WTC11 (cell line): ENCODE measurements at regions not wholly inside any gene's neighbourhood (a gene's known extent, or its start where the extent isn't known, plus 50 kb on each side); places are given as distances from the start of the nearest gene placed in this dataset.

Source experiments
- ATAC-seq: fragments of 200-7000 bp; cut with Tn5 transposase; 2 replicates; pipeline ENCODE4 v1.10.0; 2021; ENCODE audit warnings: mild to moderate bottlenecking, moderate library complexity
- CTCF ChIA-PET: fragments of 300-600 bp; sonication (Branson Sonifier 250); formaldehyde crosslinking; loops from one replicate; lab custom pipeline; 2021; ENCODE audit warnings: antibody characterized with exemption; lab: Charles Lee
- POLR2A ChIA-PET: fragments of 350-600 bp; sonication (Branson Sonifier 250); formaldehyde crosslinking; loops from one replicate; lab custom pipeline; 2021; ENCODE audit warnings: antibody characterized with exemption; lab: Charles Lee
- DNase-seq: peaks from one replicate; pipeline ENCODE4 v3.0.0; 2021; ENCODE audit warnings: low spot score
- H3K27ac Mint-ChIP-seq: 2 replicates; pipeline ENCODE4 v1.8.0; 2021; ENCODE audit warnings: mixed read lengths
- H3K27me3 Mint-ChIP-seq: 2 replicates; pipeline ENCODE4 v1.8.0; 2021; ENCODE audit warnings: low read depth, mild to moderate bottlenecking, moderate library complexity, mixed read lengths
- H3K36me3 Mint-ChIP-seq: 2 replicates; pipeline ENCODE4 v1.8.0; 2021; ENCODE audit warnings: mixed read lengths
- H3K4me1 Mint-ChIP-seq: 2 replicates; pipeline ENCODE4 v1.8.0; 2022; ENCODE audit warnings: mixed read lengths
- H3K4me3 Mint-ChIP-seq: 2 replicates; pipeline ENCODE4 v1.8.0; 2021; ENCODE audit warnings: mild to moderate bottlenecking, moderate library complexity, mixed read lengths
- H3K9me3 Mint-ChIP-seq: 2 replicates; pipeline ENCODE4 v1.8.0; 2021; ENCODE audit warnings: mixed read lengths
- AR ChIP-seq: fragments of 250-450 bp; sonication (Bioruptor Pico); IDR thresholded peaks from 2 replicates; pipeline ENCODE4 v1.9.0; 2021; ENCODE audit warnings: mild to moderate bottlenecking
- ATF1 ChIP-seq: sonication (generic); formaldehyde crosslinking; IDR thresholded peaks from 2 replicates; pipeline ENCODE4 v1.8.1; 2023; ENCODE audit warnings: mild to moderate bottlenecking, moderate library complexity, missing genetic modification reagents
- EMX1 ChIP-seq: fragments of 250-450 bp; sonication (Bioruptor Pico); IDR thresholded peaks from 2 replicates; pipeline ENCODE4 v1.8.0; 2021; ENCODE audit warnings: mild to moderate bottlenecking
- ETV6 ChIP-seq: sonication (generic); formaldehyde crosslinking; IDR thresholded peaks from 2 replicates; pipeline ENCODE4 v1.8.1; 2022; ENCODE audit warnings: mild to moderate bottlenecking, missing genetic modification reagents
- FOXP4 ChIP-seq: sonication (generic); formaldehyde crosslinking; IDR thresholded peaks from 2 replicates; pipeline ENCODE4 v1.8.0; 2022; ENCODE audit warnings: mild to moderate bottlenecking, missing genetic modification reagents
- GABPB1 ChIP-seq: sonication (generic); formaldehyde crosslinking; IDR thresholded peaks from 2 replicates; pipeline ENCODE4 v1.8.1; 2023; ENCODE audit warnings: mild to moderate bottlenecking, missing genetic modification reagents
- GTF2I ChIP-seq: fragments of 250-450 bp; sonication (Bioruptor Pico); conservative IDR thresholded peaks from 2 replicates; pipeline ENCODE4 v1.4.0; 2021; ENCODE audit warnings: mild to moderate bottlenecking
- HMGA2 ChIP-seq: fragments of 250-450 bp; sonication (Bioruptor Pico); IDR thresholded peaks from 2 replicates; pipeline ENCODE4 v1.4.0; 2021; ENCODE audit warnings: mild to moderate bottlenecking, moderate library complexity
- JAZF1 ChIP-seq: fragments of 250-450 bp; sonication (Bioruptor Pico); IDR thresholded peaks from 2 replicates; pipeline ENCODE4 v1.9.0; 2021; ENCODE audit warnings: moderate library complexity, mild to moderate bottlenecking, inconsistent platforms
- MXD4 ChIP-seq: fragments of 250-450 bp; sonication (Bioruptor Pico); IDR thresholded peaks from 2 replicates; pipeline ENCODE4 v1.8.0; 2021; ENCODE audit warnings: mild to moderate bottlenecking, moderate library complexity, borderline replicate concordance
- NFE2L1 ChIP-seq: sonication (generic); formaldehyde crosslinking; IDR thresholded peaks from 2 replicates; pipeline ENCODE4 v1.8.1; 2023; ENCODE audit warnings: missing genetic modification reagents
- NR1H2 ChIP-seq: sonication (generic); formaldehyde crosslinking; IDR thresholded peaks from 2 replicates; pipeline ENCODE4 v1.9.0; 2021; ENCODE audit warnings: mild to moderate bottlenecking, moderate library complexity, missing genetic modification reagents
- PRRX2 ChIP-seq: fragments of 250-450 bp; sonication (Bioruptor Pico); IDR thresholded peaks from 2 replicates; pipeline ENCODE4 v1.8.0; 2021; ENCODE audit warnings: mild to moderate bottlenecking
- TCF7 ChIP-seq: sonication (generic); formaldehyde crosslinking; IDR thresholded peaks from 2 replicates; pipeline ENCODE4 v1.8.0; 2022; ENCODE audit warnings: mild to moderate bottlenecking, low read depth, missing genetic modification reagents, moderate library complexity
- TP53 ChIP-seq: sonication (generic); formaldehyde crosslinking; IDR thresholded peaks from 2 replicates; pipeline ENCODE4 v1.8.1; 2023; ENCODE audit warnings: mild to moderate bottlenecking, missing genetic modification reagents
- USF2 ChIP-seq: sonication (generic); formaldehyde crosslinking; IDR thresholded peaks from 2 replicates; pipeline ENCODE4 v1.8.1; 2023; ENCODE audit warnings: mild to moderate bottlenecking, missing genetic modification reagents, moderate library complexity
- ZNF317 ChIP-seq: sonication (generic); formaldehyde crosslinking; IDR thresholded peaks from 2 replicates; pipeline ENCODE4 v1.8.1; 2023; ENCODE audit warnings: low read depth, mild to moderate bottlenecking, moderate library complexity, missing genetic modification reagents, borderline replicate concordance
- ZNF423 ChIP-seq: fragments of 250-450 bp; sonication (Bioruptor Pico); IDR thresholded peaks from 2 replicates; pipeline ENCODE4 v2.1.2; 2022; ENCODE audit warnings: mild to moderate bottlenecking, moderate library complexity
- TF ChIP-seq, protein P1 (sequence below): sonication (generic); formaldehyde crosslinking; IDR thresholded peaks from 2 replicates; pipeline ENCODE4 v1.8.0; 2022; ENCODE audit warnings: mild to moderate bottlenecking, missing genetic modification reagents
- TF ChIP-seq, protein P2 (sequence below): sonication (generic); formaldehyde crosslinking; IDR thresholded peaks from 2 replicates; pipeline ENCODE4 v1.8.1; 2023; ENCODE audit warnings: mild to moderate bottlenecking, moderate library complexity, missing genetic modification reagents
- TF ChIP-seq, protein P3 (sequence below): sonication (generic); formaldehyde crosslinking; conservative IDR thresholded peaks from 2 replicates; pipeline ENCODE4 v1.8.1; 2022; ENCODE audit warnings: mild to moderate bottlenecking, missing genetic modification reagents
- TF ChIP-seq, protein P4 (sequence below): sonication (generic); formaldehyde crosslinking; conservative IDR thresholded peaks from 2 replicates; pipeline ENCODE4 v1.8.1; 2023; ENCODE audit warnings: mild to moderate bottlenecking, low read depth, missing genetic modification reagents, moderate library complexity
- TF ChIP-seq, protein P5 (sequence below): sonication (generic); formaldehyde crosslinking; IDR thresholded peaks from 2 replicates; pipeline ENCODE4 v1.8.1; 2022; ENCODE audit warnings: missing genetic modification reagents, borderline replicate concordance

GRCh38 chr10:78820007-78820362, 248.8 kb upstream of the ZMIZ1 start:
- TF ChIP-seq TCF7 (no peak), EMX1 (no peak), USF2 (CRISPR knock-in tag) (no peak), TP53 (CRISPR knock-in tag) (no peak), NFE2L1 (CRISPR knock-in tag) (no peak), NR1H2 (CRISPR knock-in tag) (no peak), ZNF423 (CRISPR knock-in tag) (no peak), GABPB1 (CRISPR knock-in tag) (no peak), JAZF1 (no peak), MXD4 (CRISPR knock-in tag) (no peak), ATF1 (CRISPR knock-in tag) (no peak), AR (no peak)
- TF ChIP-seq, protein P1, sequence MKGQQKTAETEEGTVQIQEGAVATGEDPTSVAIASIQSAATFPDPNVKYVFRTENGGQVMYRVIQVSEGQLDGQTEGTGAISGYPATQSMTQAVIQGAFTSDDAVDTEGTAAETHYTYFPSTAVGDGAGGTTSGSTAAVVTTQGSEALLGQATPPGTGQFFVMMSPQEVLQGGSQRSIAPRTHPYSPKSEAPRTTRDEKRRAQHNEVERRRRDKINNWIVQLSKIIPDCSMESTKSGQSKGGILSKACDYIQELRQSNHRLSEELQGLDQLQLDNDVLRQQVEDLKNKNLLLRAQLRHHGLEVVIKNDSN (CRISPR knock-in tag) = no peak
- TF ChIP-seq, protein P2, sequence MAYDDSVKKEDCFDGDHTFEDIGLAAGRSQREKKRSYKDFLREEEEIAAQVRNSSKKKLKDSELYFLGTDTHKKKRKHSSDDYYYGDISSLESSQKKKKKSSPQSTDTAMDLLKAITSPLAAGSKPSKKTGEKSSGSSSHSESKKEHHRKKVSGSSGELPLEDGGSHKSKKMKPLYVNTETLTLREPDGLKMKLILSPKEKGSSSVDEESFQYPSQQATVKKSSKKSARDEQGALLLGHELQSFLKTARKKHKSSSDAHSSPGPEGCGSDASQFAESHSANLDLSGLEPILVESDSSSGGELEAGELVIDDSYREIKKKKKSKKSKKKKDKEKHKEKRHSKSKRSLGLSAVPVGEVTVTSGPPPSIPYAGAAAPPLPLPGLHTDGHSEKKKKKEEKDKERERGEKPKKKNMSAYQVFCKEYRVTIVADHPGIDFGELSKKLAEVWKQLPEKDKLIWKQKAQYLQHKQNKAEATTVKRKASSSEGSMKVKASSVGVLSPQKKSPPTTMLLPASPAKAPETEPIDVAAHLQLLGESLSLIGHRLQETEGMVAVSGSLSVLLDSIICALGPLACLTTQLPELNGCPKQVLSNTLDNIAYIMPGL (CRISPR knock-in tag) = no peak
- TF ChIP-seq, protein P3, sequence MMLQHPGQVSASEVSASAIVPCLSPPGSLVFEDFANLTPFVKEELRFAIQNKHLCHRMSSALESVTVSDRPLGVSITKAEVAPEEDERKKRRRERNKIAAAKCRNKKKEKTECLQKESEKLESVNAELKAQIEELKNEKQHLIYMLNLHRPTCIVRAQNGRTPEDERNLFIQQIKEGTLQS (CRISPR knock-in tag) = no peak
- H3K4me1 Mint-ChIP-seq = peaks cover 14% of the 10 kb centered on the region
- H3K36me3 Mint-ChIP-seq = no peaks in the 10 kb centered on the region
- ATAC-seq (no peak), DNase-seq (no peak)
- CTCF ChIA-PET = no interaction called here
- H3K4me3 Mint-ChIP-seq = no peak overlapping the region
- peaks cover 4% of the 10 kb centered on the region; the same call in 1 of the 2 replicates for H3K9me3 Mint-ChIP-seq
- POLR2A ChIA-PET = no interaction called here
- H3K27me3 Mint-ChIP-seq = peaks cover 10% of the 10 kb centered on the region
- no peak overlapping the region for H3K27ac Mint-ChIP-seq

DNA sequence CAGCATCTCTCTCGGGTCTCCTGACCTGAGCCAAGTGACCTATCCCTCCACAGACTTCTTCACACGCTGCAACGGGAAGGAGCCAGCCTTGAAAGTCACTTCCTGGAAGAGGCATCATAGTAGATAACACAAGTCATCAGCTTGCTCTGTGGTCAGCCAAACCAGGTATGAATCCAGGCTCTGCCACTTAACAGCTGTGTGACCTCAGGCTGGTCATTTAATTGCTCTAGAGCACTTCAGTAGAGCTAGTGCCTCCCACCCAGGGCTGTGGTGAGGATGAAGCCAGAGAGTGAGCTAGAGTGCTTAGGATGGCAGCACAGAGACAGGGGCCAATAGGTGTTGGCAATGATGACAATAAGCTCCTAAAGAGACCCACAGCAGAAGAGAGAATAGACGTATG, 247.7 kb upstream of the ZMIZ1 start:
- peaks cover 4% of the 10 kb centered on the region; the same call in 1 of the 2 replicates for H3K9me3 Mint-ChIP-seq
- ChIA-PET POLR2A (no interaction called here), CTCF (interaction anchor here (1.2 to 1.4 kb wide), 3 partner anchors 156 to 374 kb away, joined by 3 read pairs; no protein-coding TSS in a partner anchor)
- H3K4me3 Mint-ChIP-seq = no peak overlapping the region
- DNase-seq (no peak), ATAC-seq (no peak)
- H3K27me3 Mint-ChIP-seq = peaks cover 10% of the 10 kb centered on the region
- no peaks in the 10 kb centered on the region for H3K36me3 Mint-ChIP-seq
- H3K27ac Mint-ChIP-seq = no peak overlapping the region
- H3K4me1 Mint-ChIP-seq = peaks cover 14% of the 10 kb centered on the region
- TF ChIP-seq GTF2I (no peak), ATF1 (CRISPR knock-in tag) (no peak), JAZF1 (no peak), PRRX2 (CRISPR knock-in tag) (no peak), ETV6 (CRISPR knock-in tag) (no peak), ZNF317 (CRISPR knock-in tag) (no peak), HMGA2 (CRISPR knock-in tag) (no peak), FOXP4 (CRISPR knock-in tag) (no peak)
- TF ChIP-seq, protein P4, sequence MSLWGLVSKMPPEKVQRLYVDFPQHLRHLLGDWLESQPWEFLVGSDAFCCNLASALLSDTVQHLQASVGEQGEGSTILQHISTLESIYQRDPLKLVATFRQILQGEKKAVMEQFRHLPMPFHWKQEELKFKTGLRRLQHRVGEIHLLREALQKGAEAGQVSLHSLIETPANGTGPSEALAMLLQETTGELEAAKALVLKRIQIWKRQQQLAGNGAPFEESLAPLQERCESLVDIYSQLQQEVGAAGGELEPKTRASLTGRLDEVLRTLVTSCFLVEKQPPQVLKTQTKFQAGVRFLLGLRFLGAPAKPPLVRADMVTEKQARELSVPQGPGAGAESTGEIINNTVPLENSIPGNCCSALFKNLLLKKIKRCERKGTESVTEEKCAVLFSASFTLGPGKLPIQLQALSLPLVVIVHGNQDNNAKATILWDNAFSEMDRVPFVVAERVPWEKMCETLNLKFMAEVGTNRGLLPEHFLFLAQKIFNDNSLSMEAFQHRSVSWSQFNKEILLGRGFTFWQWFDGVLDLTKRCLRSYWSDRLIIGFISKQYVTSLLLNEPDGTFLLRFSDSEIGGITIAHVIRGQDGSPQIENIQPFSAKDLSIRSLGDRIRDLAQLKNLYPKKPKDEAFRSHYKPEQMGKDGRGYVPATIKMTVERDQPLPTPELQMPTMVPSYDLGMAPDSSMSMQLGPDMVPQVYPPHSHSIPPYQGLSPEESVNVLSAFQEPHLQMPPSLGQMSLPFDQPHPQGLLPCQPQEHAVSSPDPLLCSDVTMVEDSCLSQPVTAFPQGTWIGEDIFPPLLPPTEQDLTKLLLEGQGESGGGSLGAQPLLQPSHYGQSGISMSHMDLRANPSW = no peak
- TF ChIP-seq, protein P5, sequence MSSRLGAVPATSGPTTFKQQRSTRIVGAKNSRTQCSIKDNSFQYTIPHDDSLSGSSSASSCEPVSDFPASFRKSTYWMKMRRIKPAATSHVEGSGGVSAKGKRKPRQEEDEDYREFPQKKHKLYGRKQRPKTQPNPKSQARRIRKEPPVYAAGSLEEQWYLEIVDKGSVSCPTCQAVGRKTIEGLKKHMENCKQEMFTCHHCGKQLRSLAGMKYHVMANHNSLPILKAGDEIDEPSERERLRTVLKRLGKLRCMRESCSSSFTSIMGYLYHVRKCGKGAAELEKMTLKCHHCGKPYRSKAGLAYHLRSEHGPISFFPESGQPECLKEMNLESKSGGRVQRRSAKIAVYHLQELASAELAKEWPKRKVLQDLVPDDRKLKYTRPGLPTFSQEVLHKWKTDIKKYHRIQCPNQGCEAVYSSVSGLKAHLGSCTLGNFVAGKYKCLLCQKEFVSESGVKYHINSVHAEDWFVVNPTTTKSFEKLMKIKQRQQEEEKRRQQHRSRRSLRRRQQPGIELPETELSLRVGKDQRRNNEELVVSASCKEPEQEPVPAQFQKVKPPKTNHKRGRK (CRISPR knock-in tag) = no peak
- TF ChIP-seq, protein P1 (CRISPR knock-in tag) = no peak
